C4-2B (cell line): ENCODE measurements at regions not wholly inside any gene's neighbourhood (a gene's known extent, or its start where the extent isn't known, plus 50 kb on each side); places are given as distances from the start of the nearest gene placed in this dataset.

Source experiments
- CTCF ChIP-seq: fragments of 450-650 bp; conservative IDR thresholded peaks from 2 replicates; pipeline ENCODE4 v1.5.1; 2017; ENCODE audit warnings: mild to moderate bottlenecking
- ZFX ChIP-seq: fragments of 450-650 bp; IDR thresholded peaks from 2 replicates; pipeline ENCODE4 v1.6.1; 2017

GRCh38 chr18:40939656-40940515 is 1015.1 kb upstream of the PIK3C3 start:
- no peak for TF ChIP-seq CTCF
- no peak for TF ChIP-seq ZFX
